Left colon (tissue), 2 donors: ENCODE measurements at regions not wholly inside any gene's neighbourhood (a gene's known extent, or its start where the extent isn't known, plus 50 kb on each side); places are given as distances from the start of the nearest gene placed in this dataset.
"Not testable (repeated sequence)": the region's sequence is repeated elsewhere in the genome, so short reads cannot be mapped to it uniquely, and the experiment has no call there.

ENCODE experiments used
- ATAC-seq: fragments of 200-7000 bp; cut with Tn5 transposase; one replicate; pipeline ENCODE4 v1.9.1; 2020; ENCODE audit warnings: mild to moderate bottlenecking, moderate library complexity
- DNase-seq, 2 donors: peaks; one replicate each; pipeline ENCODE4 v3.0.0-alpha.2; 2020
- intact Hi-C, 2 donors: fragments of 100-400 bp; cut with DNase I in 1 of 2; cut with micrococcal nuclease in 1 of 2; formaldehyde crosslinking; loops; one replicate each; pipeline versions ENCODE4 v1.11.2 to v1.14.0; 2022; cut with DNase I, micrococcal nuclease
- donor health status: DM: no; HTN: no; CAD: no.
- donor health status: DM: yes; HTN: yes; CAD: no.

DNA sequence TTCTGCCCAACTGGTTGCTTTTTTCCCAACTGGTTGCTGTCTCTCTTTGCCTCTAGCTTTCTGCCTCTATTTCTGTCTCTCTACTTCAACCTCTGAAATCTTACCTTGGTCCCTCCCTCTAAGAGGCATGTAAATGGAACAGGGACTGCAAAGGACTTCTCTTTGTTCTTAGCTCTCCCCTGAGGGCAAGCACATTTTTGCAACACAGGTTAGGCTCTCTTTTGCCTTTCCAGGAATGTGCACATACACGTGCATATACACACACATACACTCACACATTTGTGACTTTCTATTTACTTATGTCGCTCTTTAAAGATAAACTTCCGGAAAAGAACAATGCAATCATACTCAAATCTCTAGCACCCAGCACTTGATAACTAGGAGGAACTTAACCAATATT is 262.6 kb upstream of the DDX18 start:
- DNase-seq = no peak
- no peak for ATAC-seq
- intact Hi-C loops = no loop called here

DNA sequence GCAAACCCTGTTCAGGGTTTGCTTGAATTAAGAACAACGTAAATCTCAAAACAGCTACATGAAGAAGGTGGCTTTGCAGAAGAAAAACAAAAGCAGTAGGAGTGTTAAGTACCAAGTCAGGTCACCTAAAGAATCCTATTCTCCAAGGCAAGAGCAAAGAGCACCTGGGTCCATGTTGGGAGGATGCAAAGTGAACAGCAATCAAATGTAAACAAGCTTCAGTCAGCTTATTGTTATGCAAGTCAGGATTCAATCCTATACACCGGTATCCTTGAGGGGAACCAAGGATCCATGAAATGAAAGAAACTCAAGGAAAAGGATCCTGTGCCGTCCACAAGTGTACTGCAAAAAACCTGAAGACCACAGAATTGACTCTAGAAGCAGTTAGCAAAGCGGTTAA is 261.0 kb upstream of the DDX18 start:
- ATAC-seq (no peak), DNase-seq (no peak)
- intact Hi-C loops = no loop called here

DNA sequence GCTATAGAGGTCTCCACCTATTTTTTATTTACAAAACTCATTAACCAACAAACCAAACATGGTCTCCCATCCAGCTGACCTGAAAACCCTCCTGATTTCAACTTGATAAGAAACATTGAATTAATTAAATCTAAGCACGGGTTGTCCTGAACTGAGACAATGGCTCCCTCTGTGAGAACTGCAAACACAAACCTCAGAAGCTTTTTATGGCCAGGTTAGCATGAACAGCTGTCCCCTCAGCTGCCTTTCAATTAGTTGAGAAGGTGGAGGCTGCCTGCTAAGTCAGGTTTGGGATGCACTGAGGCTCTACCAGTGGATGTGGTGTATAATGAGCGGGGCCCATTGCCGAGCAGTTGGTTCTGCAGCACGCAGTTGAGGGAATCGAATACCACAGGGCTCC is 258.5 kb upstream of the DDX18 start:
- peak; percentile 69 for ATAC-seq
- DNase-seq = no peak
- intact Hi-C loops = no loop called here

DNA sequence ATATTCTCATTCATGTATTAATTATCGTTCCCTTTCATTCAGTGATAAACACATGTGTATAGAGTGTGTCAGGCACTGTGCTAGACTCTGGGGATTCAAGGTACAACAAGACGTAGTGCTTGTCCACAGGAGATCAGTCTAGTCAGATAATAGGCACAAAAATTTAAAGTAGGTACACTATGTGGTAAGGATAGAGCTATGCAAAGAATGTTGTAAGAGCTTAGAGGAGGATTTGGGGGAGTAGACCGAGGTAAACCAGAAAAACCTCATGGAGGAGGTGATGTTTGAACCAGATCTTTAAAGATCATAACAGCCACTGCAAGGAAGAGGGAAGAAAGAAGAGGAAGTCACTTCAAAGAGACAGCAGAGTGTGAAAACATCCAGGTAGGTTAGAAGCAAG is 256.9 kb upstream of the DDX18 start:
- DNase-seq (no peak), ATAC-seq (no peak)
- intact Hi-C loops = no loop called here

DNA sequence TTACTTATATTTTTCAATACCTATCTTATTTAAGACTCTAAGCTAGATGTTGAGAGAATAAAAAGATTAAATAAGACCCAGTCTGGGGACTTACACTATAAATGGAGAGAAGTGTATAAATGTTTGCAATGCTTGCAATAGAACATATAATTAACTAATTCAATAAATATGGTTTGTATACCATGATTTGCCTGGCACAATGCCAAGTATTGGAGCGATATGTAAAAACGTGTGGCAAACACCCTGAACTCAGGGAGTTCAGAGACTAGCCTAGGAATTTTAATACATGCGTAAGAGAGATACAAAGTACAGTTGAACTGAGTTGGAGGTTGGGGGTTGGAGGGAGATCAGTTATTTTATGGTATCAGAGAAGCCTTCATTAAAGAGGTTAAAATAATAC is 251.8 kb upstream of the DDX18 start:
- intact Hi-C loops = no loop called here
- DNase-seq (no peak), ATAC-seq (no peak)

DNA sequence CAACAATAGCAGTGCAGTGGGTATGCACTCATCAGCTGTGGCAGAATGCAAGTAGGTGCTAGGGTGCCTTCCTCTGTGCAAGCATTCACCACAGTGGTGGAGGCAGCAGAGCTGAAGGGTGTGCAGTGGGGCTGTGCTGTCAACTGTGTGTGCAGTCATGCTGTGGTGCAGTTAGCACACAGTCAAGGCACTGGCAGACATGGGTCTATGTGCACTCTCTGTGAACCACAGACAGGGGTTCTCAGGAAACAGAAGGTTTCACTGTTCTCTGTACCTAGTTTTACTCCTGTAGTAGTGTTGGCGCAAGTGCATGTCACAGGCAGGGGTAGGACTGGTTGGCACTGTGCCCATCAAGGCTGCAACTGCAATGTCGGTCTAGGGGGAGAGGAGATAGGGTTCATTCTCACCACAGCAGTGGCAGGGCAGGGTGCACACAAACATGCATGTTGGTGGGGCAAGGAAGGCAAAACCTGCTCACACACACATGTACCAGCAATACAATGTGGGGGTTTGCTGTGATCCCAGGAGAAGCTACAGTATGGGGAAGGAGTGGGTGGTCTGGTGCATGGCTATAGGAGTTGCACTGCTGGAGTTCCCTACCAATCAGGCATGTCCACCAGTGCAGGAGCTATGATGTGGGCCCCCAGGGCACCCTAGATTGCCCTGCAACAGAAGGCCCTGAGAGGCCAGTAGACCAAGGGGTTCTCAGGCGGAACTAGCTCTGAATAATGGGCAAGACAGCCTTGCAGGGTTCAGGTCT is 242.7 kb upstream of the DDX18 start:
- ATAC-seq (no peak), DNase-seq (no peak)
- intact Hi-C loops = no loop called here

DNA sequence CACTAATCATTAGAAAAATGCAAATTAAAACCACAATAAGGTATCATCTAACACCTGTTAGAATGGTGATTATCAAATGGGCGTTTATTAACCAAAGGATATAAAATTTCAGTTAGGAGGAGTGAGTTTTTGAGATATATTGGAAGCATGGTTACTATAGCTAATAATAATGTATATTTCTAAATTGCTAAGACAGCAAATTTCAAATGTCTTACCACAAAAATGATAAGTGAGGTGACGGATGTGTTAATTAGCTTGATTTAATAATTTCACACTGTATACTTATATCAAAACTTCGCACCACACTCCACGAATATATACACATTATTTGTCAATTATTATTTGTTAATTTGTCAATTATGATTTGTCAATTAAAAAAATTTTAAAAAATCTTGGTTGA is 227.2 kb upstream of the DDX18 start:
- ATAC-seq = no peak
- intact Hi-C loops = no loop called here

DNA sequence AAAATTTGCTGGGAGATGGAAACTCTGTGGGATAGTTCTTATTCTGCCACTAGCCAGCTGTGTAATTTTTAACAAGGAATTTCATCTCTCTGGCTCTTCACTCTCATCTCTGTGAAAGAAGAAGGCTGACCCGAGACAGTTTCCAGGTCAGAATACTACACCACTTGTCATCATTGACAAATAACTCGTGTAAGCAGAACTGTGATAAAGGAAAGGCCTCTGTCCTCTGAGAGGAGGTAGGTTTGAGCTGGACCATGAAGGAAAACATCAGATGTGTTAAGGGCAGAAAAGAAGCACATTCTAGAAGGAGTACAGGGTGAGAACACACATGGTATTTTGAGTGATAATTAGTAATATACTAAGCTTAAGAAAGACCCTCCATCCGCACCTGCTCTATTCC is 211.4 kb upstream of the DDX18 start:
- intact Hi-C loops = no loop called here

More for the DNA sequence above, 227.2 kb upstream of the DDX18 start:
- no peak for DNase-seq

DNA sequence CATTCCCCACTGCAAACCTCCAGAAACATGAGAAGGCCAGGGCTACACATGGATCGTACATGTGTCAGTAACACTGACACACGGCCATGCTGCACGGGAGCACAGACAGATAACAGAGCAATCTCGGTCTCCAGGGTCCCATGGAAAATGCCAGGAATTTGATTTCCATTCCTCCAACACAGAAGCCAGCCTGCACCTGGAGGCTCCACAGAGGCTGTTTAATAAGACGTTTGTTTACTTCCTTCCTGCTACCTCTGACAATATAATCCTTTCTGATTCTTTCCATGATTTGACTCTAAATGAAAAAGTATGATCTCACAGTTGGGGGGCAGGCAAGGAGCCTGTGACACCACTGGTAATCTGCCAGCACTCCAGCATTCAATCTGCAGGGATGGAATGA is 210.9 kb upstream of the DDX18 start:
- no peak for DNase-seq
- intact Hi-C loops = no loop called here
- ATAC-seq = no peak

More for the DNA sequence above, 211.4 kb upstream of the DDX18 start:
- DNase-seq (no peak), ATAC-seq (no peak)

DNA sequence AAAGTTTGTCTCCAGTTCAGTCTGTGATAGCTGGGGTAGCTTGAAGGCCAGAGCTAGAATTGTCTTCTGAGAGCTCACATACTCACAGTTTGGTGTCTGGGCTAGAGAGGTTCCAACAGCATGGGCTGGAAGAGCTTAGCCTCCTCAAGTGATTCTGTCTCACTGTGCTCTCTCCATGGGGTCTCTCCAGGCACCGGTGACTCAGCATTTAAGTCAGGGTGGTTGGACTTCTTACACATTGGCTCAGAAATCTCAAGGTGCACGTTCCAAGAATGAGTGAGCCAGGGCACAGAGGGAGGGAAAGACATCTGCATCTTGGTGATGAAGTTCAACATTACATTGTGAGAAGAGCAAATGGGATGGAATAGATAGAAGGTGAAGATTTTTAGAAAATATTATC is 207.3 kb upstream of the DDX18 start:
- intact Hi-C loops = no loop called here
- DNase-seq = no peak
- no peak for ATAC-seq

DNA sequence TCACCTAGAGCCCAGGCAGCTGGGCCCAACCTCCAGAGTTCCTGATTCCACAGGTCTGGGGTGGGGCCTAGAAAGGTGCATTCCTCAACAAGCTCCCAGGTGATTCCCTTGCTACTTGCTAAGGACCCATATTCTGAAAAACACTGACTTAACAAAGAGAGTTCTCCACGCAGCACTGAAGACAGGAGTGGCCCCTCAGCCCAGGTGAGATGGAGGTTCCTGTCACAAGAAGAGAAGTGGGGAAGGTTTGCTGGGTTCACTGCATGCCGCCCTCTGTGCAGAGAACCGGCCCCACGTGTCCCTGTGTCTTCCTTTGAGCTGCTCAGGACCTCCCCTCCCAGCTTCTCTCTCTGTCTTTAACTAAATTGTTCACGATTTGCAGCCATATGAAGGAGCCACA is 201.4 kb upstream of the DDX18 start:
- ATAC-seq (no peak), DNase-seq (no peak)
- intact Hi-C loops = no loop called here

DNA sequence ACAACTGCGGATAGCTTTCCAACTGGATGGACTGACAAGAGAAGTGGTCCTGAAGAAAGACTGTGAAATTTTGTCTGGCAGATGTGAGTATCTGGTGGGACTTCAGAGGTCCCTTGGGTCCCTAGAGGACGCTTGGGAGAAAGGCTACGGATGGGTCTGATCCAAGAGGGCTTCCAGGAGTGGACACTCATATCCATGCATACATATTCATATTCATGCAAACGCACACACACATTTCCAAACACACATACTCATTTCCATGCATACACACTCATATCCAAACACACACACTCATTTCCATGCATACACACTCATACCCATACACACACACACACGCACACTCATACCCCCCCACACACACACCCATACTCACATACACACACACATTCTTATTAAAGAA is 200.2 kb upstream of the DDX18 start:
- no peak for ATAC-seq
- intact Hi-C loops = no loop called here
- no peak for DNase-seq

DNA sequence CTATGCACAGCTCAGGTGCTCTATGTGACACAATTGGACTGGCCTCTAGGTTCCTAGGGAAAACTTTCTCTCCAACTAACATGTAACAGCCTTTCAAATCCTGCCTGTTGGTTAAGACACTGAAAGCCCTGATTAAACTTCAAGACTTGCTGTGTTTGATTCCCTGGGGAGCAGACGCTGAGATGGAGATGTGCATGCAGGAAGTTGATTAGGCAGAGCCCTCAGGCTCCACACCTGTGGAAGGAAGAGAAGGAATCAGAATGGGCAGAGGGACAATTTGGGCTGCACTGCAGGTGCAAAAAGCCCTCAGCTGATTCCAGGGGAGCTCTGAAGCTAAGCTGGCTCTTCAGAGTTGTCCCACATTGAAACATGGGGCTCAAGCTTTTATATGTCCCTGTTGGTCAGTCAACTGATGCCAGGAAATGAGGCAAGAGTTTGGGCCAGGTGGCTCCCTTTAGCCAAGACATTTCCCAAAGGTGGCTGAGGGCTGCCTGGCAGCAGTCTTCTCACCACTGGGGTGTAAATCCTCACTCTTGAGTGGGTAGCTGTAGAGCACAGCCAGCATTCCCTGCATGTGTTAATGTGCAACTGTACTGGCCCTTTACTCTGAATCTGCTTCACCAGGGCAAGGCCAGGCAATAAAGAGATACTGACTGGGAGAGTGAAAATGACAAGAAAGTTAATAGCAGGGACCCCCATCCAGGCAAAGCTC is 199.5 kb upstream of the DDX18 start:
- ATAC-seq = no peak
- no peak for DNase-seq
- intact Hi-C loops = no loop called here

DNA sequence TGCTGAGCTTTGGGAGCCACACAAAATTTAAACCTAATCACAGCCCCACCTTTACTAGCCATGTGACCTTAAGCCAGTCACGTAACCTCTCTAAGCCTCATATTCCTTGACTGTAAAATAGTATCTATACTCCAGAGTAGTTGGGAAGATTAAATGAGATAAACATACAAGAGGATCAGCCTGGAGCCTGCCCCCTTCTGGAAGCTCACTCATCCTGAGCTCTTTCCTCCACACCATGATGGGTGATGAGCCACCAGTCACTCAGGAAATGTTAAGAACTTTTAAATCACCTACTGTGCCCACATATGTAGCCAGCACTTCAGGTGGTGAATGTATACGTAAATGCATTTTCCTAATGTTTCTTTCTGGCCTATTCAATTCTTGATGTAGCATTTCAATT is 195.9 kb upstream of the DDX18 start:
- ATAC-seq = no peak
- intact Hi-C loops = no loop called here
- no peak for DNase-seq

DNA sequence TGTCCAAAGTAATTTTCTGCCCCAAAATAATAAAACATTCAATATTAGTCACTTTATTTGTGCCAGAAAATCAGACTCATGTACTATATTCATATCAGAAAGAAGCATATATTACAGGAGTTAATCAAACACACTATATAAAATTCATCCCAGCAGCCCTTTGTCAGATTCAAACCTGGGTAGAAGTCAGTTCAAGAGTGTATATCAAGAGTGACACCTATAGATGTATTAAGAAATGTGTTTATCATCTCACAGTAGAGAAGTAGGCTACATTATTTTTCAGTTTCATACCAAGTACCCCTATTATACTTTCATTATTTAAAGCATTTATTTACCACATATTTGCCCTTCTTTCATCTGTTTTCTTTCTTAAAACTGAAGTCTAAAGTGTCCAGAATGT is 193.2 kb upstream of the DDX18 start:
- ATAC-seq (no peak), DNase-seq (no peak)
- intact Hi-C loops = no loop called here

DNA sequence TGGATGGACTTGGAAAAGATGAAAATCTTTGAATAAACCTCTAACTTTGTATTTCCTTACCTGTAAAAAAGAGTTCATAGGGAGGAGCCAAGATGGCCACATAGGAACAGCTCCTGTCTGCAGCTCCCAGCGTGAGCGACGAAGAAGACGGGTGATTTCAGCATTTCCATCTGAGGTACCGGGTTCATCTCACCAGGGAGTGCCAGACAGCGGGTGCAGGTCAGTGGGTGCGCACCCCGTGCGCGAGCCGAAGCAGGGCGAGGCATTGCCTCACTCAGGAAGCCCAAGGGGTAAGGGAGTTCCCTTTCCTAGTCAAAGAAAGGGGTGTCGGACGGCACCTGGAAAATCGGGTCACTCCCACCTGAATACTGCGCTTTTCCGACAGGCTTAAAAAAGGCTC is 191.3 kb upstream of the DDX18 start:
- intact Hi-C loops, DNase-seq, ATAC-seq: not testable (repeated sequence)

DNA sequence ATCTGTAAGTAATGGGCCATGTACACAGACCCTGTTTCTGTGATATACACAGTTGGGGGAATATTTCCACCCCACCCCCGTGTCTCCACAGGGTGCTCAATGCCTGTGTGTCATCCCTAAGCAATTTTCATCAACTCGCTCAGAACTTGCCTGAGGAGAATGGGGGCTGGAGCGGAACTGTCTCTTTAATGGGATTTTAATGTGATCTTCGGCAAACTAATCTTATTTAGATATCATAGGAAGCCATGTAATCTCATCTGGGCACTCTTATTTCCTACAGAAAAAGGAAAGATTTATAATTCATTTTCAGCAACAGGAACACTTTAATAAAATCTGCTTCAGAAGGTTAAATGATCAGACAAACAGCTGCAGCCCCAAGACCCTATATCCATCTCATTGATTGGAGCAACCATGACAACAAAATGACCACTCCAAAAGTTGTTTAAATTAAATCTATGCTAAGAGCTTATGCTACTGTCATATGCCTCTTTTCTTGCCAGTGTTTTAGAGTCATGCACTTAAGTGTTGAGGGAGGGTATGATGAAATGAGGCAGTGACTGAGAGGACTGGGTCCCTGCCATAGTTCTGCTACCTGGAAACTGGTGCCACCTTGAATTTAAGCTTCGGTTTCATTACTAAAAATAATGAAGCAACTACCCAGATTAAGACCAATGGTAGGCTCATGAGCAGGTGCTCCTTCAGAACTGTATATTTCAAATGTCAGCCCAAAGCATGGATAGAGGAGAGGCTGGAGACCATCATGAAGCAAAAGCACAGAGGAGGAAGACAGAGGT is 183.1 kb upstream of the DDX18 start:
- no peak for DNase-seq
- intact Hi-C loops = no loop called here
- ATAC-seq = no peak

DNA sequence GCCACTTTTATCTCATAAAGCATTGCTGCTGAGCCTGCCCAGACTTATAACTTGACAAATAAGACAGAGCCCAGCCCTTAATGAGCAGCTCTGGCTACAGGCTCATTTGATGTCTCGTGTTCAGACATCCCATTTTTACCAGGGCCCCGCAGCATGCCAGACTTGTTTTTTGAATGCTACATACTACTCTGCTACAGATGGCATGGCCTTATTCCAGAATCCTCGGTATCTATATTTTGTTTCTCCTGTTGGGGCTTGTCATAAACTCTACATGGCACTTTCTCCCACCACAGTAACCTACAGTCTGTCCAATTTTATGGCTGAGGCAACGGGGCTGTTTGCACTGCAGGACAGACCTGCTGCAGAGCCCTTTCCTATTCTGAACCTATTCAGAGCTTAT is 179.0 kb upstream of the DDX18 start:
- no peak for DNase-seq
- intact Hi-C loops = no loop called here
- no peak for ATAC-seq

DNA sequence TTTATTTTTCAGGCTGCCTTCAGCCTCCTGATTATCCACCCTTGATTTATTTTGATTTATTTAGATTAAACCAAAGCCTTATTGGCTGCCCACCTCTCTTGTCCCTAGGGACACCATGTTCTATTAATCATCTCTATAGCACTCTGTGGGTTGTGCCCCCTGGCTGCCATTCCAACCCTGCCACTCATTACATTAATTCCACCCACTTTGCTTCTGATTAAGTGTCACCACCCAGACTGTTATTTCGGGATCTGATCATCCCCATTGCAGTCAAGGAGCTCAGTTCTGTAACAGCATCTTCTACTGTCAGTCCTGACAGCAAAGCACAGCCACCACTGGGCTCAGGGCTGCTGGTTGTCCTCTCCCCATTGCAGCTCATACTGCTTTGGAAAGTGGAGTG is 175.1 kb upstream of the DDX18 start:
- ATAC-seq (no peak), DNase-seq (no peak)
- intact Hi-C loops = no loop called here

DNA sequence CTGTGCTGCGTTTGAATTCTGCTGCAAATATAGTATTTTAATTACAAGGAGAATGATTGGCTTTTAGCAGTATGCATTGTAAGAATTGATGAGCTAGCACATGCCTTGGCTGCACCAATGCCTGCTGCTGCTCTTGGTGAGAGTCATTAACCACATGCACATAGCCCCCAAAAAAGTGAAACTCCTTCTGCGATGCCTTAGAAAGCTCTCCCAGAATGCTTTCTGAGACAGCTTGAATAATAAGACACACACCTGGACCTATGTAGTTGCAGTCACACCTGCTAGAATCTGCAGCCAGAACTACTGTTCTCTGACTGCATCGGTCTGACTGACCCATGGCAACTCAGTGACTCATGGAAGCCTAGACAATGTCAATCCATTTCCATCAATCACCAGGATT is 170.1 kb upstream of the DDX18 start:
- no peak for DNase-seq
- no peak for ATAC-seq

More for the DNA sequence above, 170.1 kb upstream of the DDX18 start:
- intact Hi-C loops = no loop called here
